Ectodermal cell (in vitro differentiated cells): ENCODE measurements at regions not wholly inside any gene's neighbourhood (a gene's known extent, or its start where the extent isn't known, plus 50 kb on each side); places are given as distances from the start of the nearest gene placed in this dataset.

Experiments
- H3K27ac ChIP-seq: 2 replicates; pipeline ENCODE4 v1.7.0; 2013; ENCODE audit warnings: mild to moderate bottlenecking, low read depth, low read length; ENCODE audit not compliant: insufficient read depth, poor library complexity, severe bottlenecking
- H3K27me3 ChIP-seq: 2 replicates; pipeline ENCODE4 v1.7.0; 2013; ENCODE audit warnings: mild to moderate bottlenecking, low read length; ENCODE audit not compliant: insufficient read depth, control insufficient read depth, poor library complexity, severe bottlenecking
- H3K36me3 ChIP-seq: one replicate; pipeline ENCODE4 v1.7.0; 2013; ENCODE audit warnings: low read length; ENCODE audit not compliant: control insufficient read depth, insufficient read depth
- H3K4me1 ChIP-seq: one replicate; pipeline ENCODE4 v1.7.0; 2013; ENCODE audit warnings: low read length; ENCODE audit not compliant: control insufficient read depth, insufficient read depth
- H3K4me3 ChIP-seq: 2 replicates; pipeline ENCODE4 v1.7.0; 2013; ENCODE audit warnings: low read depth, low read length, control low read depth; ENCODE audit not compliant: insufficient read depth
- H3K9me3 ChIP-seq: 2 replicates; pipeline ENCODE4 v1.7.0; 2013; ENCODE audit warnings: mild to moderate bottlenecking, low read length, moderate library complexity; ENCODE audit not compliant: control insufficient read depth
- WGBS, 2 experiments: methylation state at CpG; one replicate each; pipeline ENCODE4 v1.1.7; 2013; ENCODE audit warnings: missing lambda C conversion rate in 2 of 2; 5-methylcytosine and 5-hydroxymethylcytosine counted together

GRCh38 chr15:70438776-70439175, 324.6 kb downstream of the UACA start:
- WGBS, 2 experiments, result 91 to 94% methylated on average over 11 of the region's 11 CpGs
- Histone ChIP-seq H3K4me1 (peaks cover 33% of the 10 kb centered on the region), H3K4me3 (no peak overlapping the region), H3K27me3 (no peaks in the 10 kb centered on the region), H3K36me3 (no peaks in the 10 kb centered on the region), H3K9me3 (no peaks in the 10 kb centered on the region), H3K27ac (no peak overlapping the region)

DNA sequence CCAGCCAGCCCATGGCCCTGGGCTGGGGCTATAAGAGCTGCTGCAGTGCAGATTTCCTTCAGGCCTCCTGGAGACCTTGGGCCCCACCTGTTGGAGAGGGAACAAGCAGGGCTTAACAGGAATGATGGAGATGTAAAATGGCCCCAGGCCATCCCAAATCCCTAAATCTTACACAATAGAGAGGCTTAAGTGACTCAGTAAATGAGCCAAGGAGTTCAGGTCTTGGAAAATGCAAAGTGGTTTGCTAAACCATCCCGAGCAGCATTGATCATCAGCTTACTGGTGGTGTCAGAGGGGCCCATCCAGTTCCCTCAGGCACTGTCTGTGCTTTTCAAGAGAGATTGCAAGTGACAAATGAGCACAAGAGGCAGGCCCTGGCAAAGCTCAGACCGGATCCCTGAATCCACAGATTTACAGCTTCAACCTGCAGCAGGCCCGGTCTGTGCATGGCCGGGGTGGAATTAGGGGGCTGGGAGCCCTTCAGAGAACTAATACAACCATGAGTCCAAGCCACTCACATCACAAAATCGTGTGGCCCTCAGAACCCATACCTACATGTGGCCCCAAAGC, 325.4 kb downstream of the UACA start:
- no peak overlapping the region for H3K4me3 ChIP-seq
- 55 to 66% methylated on average over 5 of the region's 5 CpGs for WGBS, 2 experiments
- H3K4me1 ChIP-seq, result peaks cover 36% of the 10 kb centered on the region
- no peaks in the 10 kb centered on the region for H3K27me3 ChIP-seq
- peak overlapping the region; percentile 68 for H3K27ac ChIP-seq
- no peaks in the 10 kb centered on the region for H3K9me3 ChIP-seq
- no peaks in the 10 kb centered on the region for H3K36me3 ChIP-seq

DNA sequence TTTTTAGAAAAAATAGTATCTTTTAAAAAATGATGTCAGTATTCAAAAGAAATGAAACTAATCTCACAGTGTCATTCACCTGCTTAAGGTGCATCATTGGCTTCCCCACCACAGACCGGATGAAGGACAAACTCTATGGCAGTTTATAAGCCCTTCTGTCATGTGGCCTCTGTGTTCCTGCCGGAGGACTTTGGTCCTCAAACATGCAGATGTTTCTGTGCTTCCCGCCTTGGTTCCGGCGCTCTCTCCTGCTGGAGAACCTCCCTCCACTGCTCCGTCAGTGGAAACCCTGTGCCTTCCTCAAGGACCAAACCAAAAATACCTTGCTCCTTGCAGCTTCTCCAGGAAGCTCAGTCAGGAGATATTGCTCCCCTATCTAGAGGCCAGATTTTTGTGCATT, 326.3 kb downstream of the UACA start:
- no peak overlapping the region for H3K27ac ChIP-seq

GRCh38 chr15:70436428-70436827, 326.9 kb downstream of the UACA start:
- no peaks in the 10 kb centered on the region for H3K27me3 ChIP-seq
- no peak overlapping the region for H3K4me3 ChIP-seq
- no peak overlapping the region for H3K27ac ChIP-seq
- H3K36me3 ChIP-seq, result no peaks in the 10 kb centered on the region
- H3K9me3 ChIP-seq, result no peaks in the 10 kb centered on the region
- H3K4me1 ChIP-seq, result peaks cover 46% of the 10 kb centered on the region
- WGBS, 2 experiments, result 87 to 98% methylated on average over 3 of the region's 3 CpGs

More for the DNA sequence above, 326.3 kb downstream of the UACA start:
- Histone ChIP-seq H3K9me3 (no peaks in the 10 kb centered on the region), H3K27me3 (no peaks in the 10 kb centered on the region), H3K36me3 (no peaks in the 10 kb centered on the region), H3K4me3 (no peak overlapping the region), H3K4me1 (peaks cover 44% of the 10 kb centered on the region)
- 90 to 94% methylated on average over 6 of the region's 6 CpGs for WGBS, 2 experiments

DNA sequence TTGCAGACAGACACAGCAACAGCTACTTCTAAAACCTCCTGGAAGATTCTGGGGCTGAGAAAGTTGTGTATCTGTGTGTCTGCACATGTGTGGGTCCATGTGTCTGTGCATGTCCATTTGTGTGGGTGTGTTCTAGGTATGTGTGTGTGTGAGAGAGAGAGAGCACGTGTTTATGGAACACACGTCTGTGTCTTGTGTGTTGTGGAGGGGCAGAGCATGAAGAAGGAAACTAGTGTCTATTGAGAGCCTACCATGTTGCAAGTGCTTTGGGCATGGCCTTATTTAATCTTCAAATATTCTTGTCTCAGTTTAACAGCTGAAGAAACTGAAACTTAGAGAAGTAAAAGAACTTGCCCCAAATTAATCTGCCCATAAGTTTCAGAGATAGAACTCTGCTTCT, 327.5 kb downstream of the UACA start:
- Histone ChIP-seq H3K36me3 (no peaks in the 10 kb centered on the region), H3K4me3 (no peak overlapping the region), H3K27me3 (no peaks in the 10 kb centered on the region), H3K27ac (no peak overlapping the region), H3K9me3 (no peaks in the 10 kb centered on the region), H3K4me1 (peaks cover 46% of the 10 kb centered on the region)
- 93 to 99% methylated on average over 2 of the region's 2 CpGs for WGBS, 2 experiments

GRCh38 chr15:70435369-70435768, 328.0 kb downstream of the UACA start:
- Histone ChIP-seq H3K36me3 (no peaks in the 10 kb centered on the region), H3K27me3 (no peaks in the 10 kb centered on the region), H3K4me1 (peaks cover 46% of the 10 kb centered on the region), H3K9me3 (no peaks in the 10 kb centered on the region), H3K27ac (peak overlapping the region; percentile 38), H3K4me3 (no peak overlapping the region)
- 85 to 88% methylated on average over 2 to 3 of the region's 3 CpGs for WGBS, 2 experiments

- Histone ChIP-seq H3K4me1 (peaks cover 46% of the 10 kb centered on the region), H3K36me3 (no peaks in the 10 kb centered on the region), H3K4me3 (no peak overlapping the region), H3K9me3 (peaks cover 1% of the 10 kb centered on the region), H3K27me3 (no peaks in the 10 kb centered on the region), H3K27ac (peak overlapping the region; percentile 40)
- 82 to 84% methylated on average over 19 of the region's 19 CpGs for WGBS, 2 experiments
Measured at GRCh38 chr15:70433586-70434324, 329.6 kb downstream of the UACA start.

- Histone ChIP-seq H3K9me3 (peaks cover 5% of the 10 kb centered on the region), H3K36me3 (no peaks in the 10 kb centered on the region), H3K27ac (no peak overlapping the region), H3K4me1 (peaks cover 40% of the 10 kb centered on the region), H3K27me3 (no peaks in the 10 kb centered on the region), H3K4me3 (no peak overlapping the region)
- WGBS, 2 experiments, result 52 to 61% methylated on average over 8 of the region's 8 CpGs
Measured at GRCh38 chr15:70432924-70433495, 330.3 kb downstream of the UACA start.

GRCh38 chr15:70431854-70432253, 331.5 kb downstream of the UACA start:
- Histone ChIP-seq H3K4me1 (peaks cover 41% of the 10 kb centered on the region), H3K27ac (no peak overlapping the region), H3K36me3 (no peaks in the 10 kb centered on the region), H3K4me3 (no peak overlapping the region), H3K27me3 (no peaks in the 10 kb centered on the region), H3K9me3 (peaks cover 5% of the 10 kb centered on the region)
- 91% methylated on average over 4 of the region's 4 CpGs for WGBS, 2 experiments

DNA sequence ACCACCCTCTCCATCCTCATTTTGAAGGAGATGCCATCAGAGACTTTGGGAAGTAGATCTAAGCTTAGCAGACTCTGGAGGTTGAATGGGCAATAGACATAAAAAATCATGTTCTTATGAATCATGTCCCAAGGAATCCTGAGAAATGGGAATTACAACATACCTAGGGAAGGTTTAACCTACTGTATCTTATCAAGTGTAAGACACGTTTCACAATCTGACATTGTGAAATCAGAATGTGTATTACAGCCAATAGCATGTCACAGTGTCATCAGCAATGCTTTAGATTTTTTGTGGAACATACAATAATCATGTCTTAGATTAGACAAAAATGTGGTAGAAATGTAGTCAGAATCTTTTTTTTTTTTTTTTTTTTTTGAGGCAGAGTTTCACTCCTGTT, 332.4 kb upstream of the TLE3 start:
- H3K4me3 ChIP-seq, result no peak overlapping the region
- 100% methylated on average over 1 of the region's 1 CpG for WGBS, 2 experiments
- no peaks in the 10 kb centered on the region for H3K27me3 ChIP-seq
- H3K9me3 ChIP-seq, result peaks cover 5% of the 10 kb centered on the region
- H3K4me1 ChIP-seq, result peaks cover 36% of the 10 kb centered on the region
- no peak overlapping the region for H3K27ac ChIP-seq
- H3K36me3 ChIP-seq, result no peaks in the 10 kb centered on the region
